ENCODE measurements at regions not wholly inside any gene's neighbourhood (a gene's known extent, or its start where the extent isn't known, plus 50 kb on each side); places are given as distances from the start of the nearest gene placed in this dataset.
"Not testable (repeated sequence)": the region's sequence is repeated elsewhere in the genome, so short reads cannot be mapped to it uniquely, and the experiment has no call there.

DNA sequence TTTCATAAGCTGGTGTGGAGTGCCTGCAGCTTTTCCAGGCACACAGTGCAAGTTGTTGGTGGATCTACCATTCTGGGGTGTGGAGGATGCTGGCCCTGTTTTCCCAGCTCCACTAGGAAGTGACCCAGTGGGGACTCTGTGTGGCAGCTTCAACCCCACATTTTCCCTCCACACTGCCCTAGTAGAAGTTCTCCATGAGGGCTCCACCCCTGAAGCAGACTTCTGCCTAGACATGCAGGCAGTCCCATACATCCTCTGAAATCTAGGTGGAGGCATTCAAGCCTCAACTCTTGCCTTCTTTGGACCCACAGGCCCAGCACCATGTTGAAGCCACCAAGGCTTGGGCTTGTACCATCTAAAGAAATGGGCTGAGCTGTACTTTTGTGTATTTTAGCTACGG, 206.2 kb upstream of the GRM7 start:
- H3K4me1 ChIP-seq: peaks cover 0 to 9% (median 0%) of the 10 kb centered on the region in 10 experiments; a peak in 2 of 20 replicates
- H3K27ac ChIP-seq: no peak overlapping the region
- no peak for TF ChIP-seq Cebpa-rat (IDR thresholded peaks at IDR 0.05)
- no peak overlapping the region for H3K9ac ChIP-seq
- H3K9me3 ChIP-seq (replicated peaks in 1 of 11): peaks cover 22 to 36% (median 29%) of the 10 kb centered on the region in 11 experiments
- no peaks in the 10 kb centered on the region for H3K27me3 ChIP-seq
- H3K4me2 ChIP-seq: no peak overlapping the region
- H3K4me3 ChIP-seq: no peak overlapping the region
- no peaks in the 10 kb centered on the region for H4K20me1 ChIP-seq
- H3K36me3 ChIP-seq: no peaks in the 10 kb centered on the region

DNA sequence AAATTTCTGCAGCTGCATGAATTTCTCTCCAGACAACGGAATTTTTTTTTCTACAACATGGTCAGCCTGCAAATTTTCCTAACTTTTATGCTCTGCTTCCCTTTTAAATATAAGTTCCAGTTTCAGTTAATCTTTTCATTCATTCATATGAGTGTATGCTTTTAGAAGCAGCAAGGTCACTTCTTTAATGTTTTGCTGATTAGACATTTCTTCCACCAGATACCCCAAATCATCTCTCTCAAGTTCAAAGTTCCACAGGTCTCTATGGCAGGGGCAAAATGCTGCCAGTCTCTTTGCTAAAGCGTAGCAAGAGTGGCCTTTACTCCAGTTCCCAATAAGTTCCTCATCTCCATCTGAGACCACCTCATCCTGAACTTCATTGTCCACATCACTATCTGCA, 205.6 kb upstream of the GRM7 start:
- Histone ChIP-seq H3K4me2 (peak overlapping the region in 1 of 11 experiments; percentile 8; a peak in 1 of 22 replicates), H3K27ac (no peak overlapping the region), H3K9ac (no peak overlapping the region), H3K27me3 (no peaks in the 10 kb centered on the region), H4K20me1 (no peaks in the 10 kb centered on the region), H3K4me1 (peaks cover 0 to 9% (median 0%) of the 10 kb centered on the region in 10 experiments; a peak in 2 of 20 replicates), H3K9me3 (replicated peaks in 1 of 11) (peaks cover 22 to 36% (median 29%) of the 10 kb centered on the region in 11 experiments), H3K4me3 (no peak overlapping the region), H3K36me3 (no peaks in the 10 kb centered on the region)
- TF ChIP-seq Cebpa-rat (IDR thresholded peaks at IDR 0.05): no peak

DNA sequence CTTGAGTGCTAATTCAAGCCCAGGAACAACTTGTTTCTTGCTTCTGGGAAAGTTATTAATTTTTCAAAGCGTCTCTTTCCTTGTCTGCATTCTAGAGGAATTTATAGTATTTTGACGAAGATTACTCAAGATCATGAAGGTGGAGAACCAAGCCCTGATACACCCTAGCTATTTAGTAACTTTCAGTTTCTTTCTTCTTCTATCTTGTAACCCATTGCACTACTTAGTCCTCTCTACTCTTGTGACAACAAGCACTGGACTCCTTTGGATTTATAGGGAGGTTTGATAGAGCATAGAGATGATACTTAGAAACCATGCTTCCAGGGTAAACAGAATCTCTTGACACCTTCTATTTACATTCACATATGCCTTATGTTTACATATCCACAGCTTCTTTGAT, 203.3 kb upstream of the GRM7 start:
- H3K4me2 ChIP-seq: no peak overlapping the region
- TF ChIP-seq Cebpa-rat (IDR thresholded peaks at IDR 0.05): no peak
- no peak overlapping the region for H3K27ac ChIP-seq
- peaks cover 22 to 46% (median 29%) of the 10 kb centered on the region in 11 experiments for H3K9me3 ChIP-seq (replicated peaks in 1 of 11)
- peaks cover 0 to 9% (median 0%) of the 10 kb centered on the region in 10 experiments; a peak in 2 of 20 replicates for H3K4me1 ChIP-seq
- H3K9ac ChIP-seq: no peak overlapping the region
- no peaks in the 10 kb centered on the region for H3K27me3 ChIP-seq
- no peaks in the 10 kb centered on the region for H3K36me3 ChIP-seq
- H4K20me1 ChIP-seq: no peaks in the 10 kb centered on the region
- no peak overlapping the region for H3K4me3 ChIP-seq

DNA sequence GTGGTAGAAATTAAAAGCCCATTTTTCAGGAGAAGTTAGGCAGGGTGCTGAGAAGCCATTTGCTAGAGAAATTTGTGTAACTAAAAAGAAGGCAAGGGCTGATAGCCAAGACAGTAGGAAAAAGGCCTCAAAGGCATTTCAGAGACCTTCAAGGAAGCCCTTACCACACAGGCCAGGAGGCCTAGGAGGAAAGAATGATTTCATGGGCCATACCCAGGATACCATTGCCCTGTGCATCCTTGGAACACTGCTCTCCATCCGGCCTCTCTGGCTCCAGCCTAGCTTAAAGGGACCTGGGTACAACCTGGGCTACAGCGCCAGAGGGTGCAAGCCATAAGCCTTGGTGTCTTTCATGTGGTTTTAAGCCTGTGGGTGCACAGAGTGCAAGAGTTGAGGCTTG, 193.6 kb upstream of the GRM7 start:
- Histone ChIP-seq H3K9ac (no peak overlapping the region), H3K36me3 (no peaks in the 10 kb centered on the region), H3K4me1 (no peaks in the 10 kb centered on the region), H3K4me3 (no peak overlapping the region), H3K27me3 (no peaks in the 10 kb centered on the region), H3K4me2 (no peak overlapping the region), H3K27ac (no peak overlapping the region), H3K9me3 (replicated peaks in 1 of 11) (peaks cover 9 to 21% (median 12%) of the 10 kb centered on the region in 11 experiments; a peak in 17 of 22 replicates), H4K20me1 (no peaks in the 10 kb centered on the region)
- TF ChIP-seq Cebpa-rat (IDR thresholded peaks at IDR 0.05): no peak

DNA sequence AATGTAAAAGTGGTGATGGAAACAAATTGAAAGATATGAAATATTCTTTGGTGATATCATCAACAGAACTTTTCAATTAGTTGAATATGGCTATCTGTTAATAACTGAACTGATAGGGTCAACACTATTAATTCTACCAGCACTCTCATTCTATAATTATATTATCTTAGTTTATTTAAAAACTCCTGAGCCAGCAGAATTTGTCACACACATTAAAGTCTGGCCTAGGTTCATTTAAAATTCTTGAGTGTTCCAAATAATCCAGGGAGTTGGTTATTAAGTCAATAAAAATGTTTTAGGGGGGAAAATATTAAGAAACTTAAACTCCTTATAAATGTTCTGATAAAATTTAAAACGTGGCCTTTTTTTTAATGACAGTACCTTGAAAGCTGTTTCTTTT, 189.6 kb upstream of the GRM7 start:
- peaks cover 9 to 17% (median 12%) of the 10 kb centered on the region in 11 experiments; a peak in 17 of 22 replicates for H3K9me3 ChIP-seq (replicated peaks in 1 of 11)
- H4K20me1 ChIP-seq: no peaks in the 10 kb centered on the region
- H3K36me3 ChIP-seq: no peaks in the 10 kb centered on the region
- H3K27me3 ChIP-seq: no peaks in the 10 kb centered on the region
- H3K27ac ChIP-seq: no peak overlapping the region
- no peak overlapping the region for H3K9ac ChIP-seq
- no peaks in the 10 kb centered on the region for H3K4me1 ChIP-seq
- no peak for TF ChIP-seq Cebpa-rat (IDR thresholded peaks at IDR 0.05)
- no peak overlapping the region for H3K4me2 ChIP-seq
- no peak overlapping the region for H3K4me3 ChIP-seq

DNA sequence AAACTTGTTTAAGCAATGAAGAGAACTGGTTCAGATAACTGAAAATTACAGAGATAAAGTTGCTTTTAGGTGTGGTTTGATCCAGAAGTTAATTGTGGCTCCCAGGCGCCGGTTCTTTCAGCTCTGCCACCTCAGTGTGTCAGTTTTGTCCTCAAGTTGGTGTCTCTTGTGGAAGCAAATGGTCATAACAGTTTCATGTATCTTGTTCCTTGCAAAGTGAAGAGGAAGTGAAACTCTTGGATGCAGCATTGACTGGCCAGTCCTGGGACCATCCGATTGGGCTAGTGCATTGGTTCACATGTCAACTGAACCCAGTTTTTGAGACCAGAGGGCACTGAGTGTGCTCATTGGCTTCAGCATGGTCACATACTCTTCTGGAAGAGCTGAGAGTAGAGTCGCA, 181.4 kb upstream of the GRM7 start:
- no peak overlapping the region for H3K4me2 ChIP-seq
- H3K36me3 ChIP-seq: no peaks in the 10 kb centered on the region
- H4K20me1 ChIP-seq: no peaks in the 10 kb centered on the region
- no peak overlapping the region for H3K9ac ChIP-seq
- H3K27me3 ChIP-seq: no peaks in the 10 kb centered on the region
- H3K4me1 ChIP-seq: no peaks in the 10 kb centered on the region; a peak in 1 of 20 replicates
- H3K27ac ChIP-seq: no peak overlapping the region
- H3K4me3 ChIP-seq: no peak overlapping the region
- no peak for TF ChIP-seq Cebpa-rat (IDR thresholded peaks at IDR 0.05)
- no peaks in the 10 kb centered on the region; a peak in 2 of 22 replicates for H3K9me3 ChIP-seq (replicated peaks in 1 of 11)

DNA sequence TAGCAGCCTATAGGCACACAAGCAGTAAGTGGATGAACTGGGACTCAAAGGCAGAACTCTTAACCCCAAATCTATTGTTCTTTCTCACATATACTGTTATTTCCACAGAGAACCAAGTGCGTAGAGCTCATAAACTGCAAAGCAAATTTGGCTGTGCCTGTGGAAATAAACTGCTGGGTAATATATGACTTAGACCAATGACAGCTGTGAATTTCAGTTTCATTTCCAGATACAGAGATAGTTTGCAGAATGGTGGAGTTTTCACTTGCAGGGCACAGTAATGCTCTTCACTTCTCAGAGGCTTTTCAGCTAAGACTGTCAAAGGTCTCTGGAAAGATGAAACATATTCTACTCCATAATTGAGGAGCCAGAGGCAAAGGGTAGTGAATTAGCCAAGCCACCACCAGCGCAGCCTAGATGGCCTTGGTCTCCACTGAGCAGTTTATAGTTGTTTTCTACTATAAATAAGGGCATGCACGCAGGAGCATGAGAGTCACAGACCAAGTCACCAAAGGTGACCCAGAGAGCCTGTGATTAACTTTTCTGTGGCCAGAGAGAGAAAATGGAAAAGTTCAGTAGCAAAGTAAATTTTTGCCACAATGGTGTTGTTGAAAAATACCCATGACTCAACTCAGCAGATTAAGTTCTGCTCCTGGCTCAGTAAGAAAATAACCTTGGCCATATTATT, 180.7 kb upstream of the GRM7 start:
- H3K9me3 ChIP-seq (replicated peaks in 1 of 11): no peaks in the 10 kb centered on the region; a peak in 2 of 22 replicates

DNA sequence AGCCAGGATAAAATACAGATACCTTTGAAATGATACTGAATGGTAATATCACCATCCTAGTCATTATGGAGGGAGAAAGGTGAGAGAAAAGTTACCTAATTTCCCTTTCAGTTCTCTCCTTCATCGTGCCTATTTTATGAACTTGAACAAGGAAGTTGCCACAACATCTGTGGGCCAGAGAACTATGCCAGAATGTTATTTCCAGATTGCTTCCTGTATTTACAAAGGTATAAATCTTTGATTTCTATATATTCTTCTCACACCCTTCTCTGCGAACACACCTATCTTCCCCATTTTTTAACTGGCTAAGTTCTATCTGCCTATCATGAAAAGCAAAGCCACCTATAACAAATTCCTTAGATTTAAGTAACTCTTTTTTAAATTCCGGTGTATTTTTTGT, 163.6 kb upstream of the GRM7 start:
- no peak for TF ChIP-seq Cebpa-rat (IDR thresholded peaks at IDR 0.05)
- Histone ChIP-seq H3K4me2 (no peak overlapping the region), H4K20me1 (no peaks in the 10 kb centered on the region), H3K27ac (no peak overlapping the region), H3K27me3 (no peaks in the 10 kb centered on the region), H3K9ac (no peak overlapping the region), H3K9me3 (replicated peaks in 1 of 11) (peaks cover 0 to 3% (median 0%) of the 10 kb centered on the region in 11 experiments; a peak in 1 of 22 replicates), H3K4me1 (no peaks in the 10 kb centered on the region), H3K4me3 (no peak overlapping the region), H3K36me3 (no peaks in the 10 kb centered on the region)

More for the DNA sequence above, 180.7 kb upstream of the GRM7 start:
- no peaks in the 10 kb centered on the region for H3K27me3 ChIP-seq
- H3K27ac ChIP-seq: no peak overlapping the region
- TF ChIP-seq Cebpa-rat (IDR thresholded peaks at IDR 0.05): no peak
- 0 out of 22 replicates have a peak overlapping the region, but pooled peaks of 1 of the 11 experiments have one; percentile 21 for H3K4me2 ChIP-seq
- no peaks in the 10 kb centered on the region for H3K36me3 ChIP-seq
- no peaks in the 10 kb centered on the region for H4K20me1 ChIP-seq
- H3K4me1 ChIP-seq: no peaks in the 10 kb centered on the region; a peak in 1 of 20 replicates
- H3K9ac ChIP-seq: no peak overlapping the region
- H3K4me3 ChIP-seq: no peak overlapping the region

DNA sequence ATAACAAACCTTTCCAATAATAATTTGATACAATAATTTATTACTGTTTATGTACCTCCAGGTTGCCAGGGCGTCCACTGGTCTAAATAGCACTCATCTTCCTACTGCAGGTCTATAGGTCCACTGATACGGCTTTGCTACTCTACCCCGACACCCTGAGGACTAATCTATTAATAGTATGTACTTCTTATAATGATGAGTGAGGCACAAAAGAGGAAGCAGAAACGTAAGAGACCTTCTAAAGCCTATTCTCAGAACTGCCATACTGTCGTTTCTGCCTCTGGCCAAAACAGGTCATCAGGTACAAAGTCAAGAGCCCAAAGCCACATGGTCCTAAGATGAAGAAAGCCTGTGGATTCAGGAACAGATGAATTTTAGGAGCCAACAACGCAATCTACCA, 163.2 kb upstream of the GRM7 start:
- Histone ChIP-seq H3K27me3 (no peaks in the 10 kb centered on the region), H3K4me1 (no peaks in the 10 kb centered on the region), H3K4me3 (no peak overlapping the region), H3K4me2 (no peak overlapping the region), H3K9ac (no peak overlapping the region), H4K20me1 (no peaks in the 10 kb centered on the region), H3K36me3 (no peaks in the 10 kb centered on the region), H3K9me3 (replicated peaks in 1 of 11) (peaks cover 0 to 3% (median 0%) of the 10 kb centered on the region in 11 experiments; a peak in 1 of 22 replicates), H3K27ac (no peak overlapping the region)
- TF ChIP-seq Cebpa-rat (IDR thresholded peaks at IDR 0.05): no peak

DNA sequence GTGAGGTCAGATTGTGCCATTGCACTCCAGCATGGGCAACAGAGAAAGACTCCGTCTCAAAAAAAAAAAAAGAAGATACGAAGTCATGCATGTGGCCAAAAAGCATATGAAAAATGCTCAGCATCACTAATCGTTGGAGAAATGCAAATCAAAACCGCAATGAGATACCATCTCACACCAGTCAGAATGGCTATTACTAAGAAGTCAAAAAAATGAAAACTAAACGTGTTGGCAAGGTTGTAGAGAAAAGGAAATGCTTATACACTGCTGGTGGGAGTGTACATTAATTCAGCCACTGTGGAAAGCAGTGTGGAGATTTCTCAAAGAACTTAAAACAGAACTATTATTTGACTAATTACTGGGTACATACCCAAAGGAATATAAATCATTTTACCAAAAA, 156.1 kb upstream of the GRM7 start:
- not testable (repeated sequence) for H3K9me3 ChIP-seq (replicated peaks in 1 of 11); H3K36me3 ChIP-seq; H3K4me2 ChIP-seq; H3K27me3 ChIP-seq; H4K20me1 ChIP-seq; H3K4me3 ChIP-seq; H3K27ac ChIP-seq; H3K4me1 ChIP-seq; H3K9ac ChIP-seq

Data from BLaER1 treated with 17β-estradiol and CSF1 and Interleukin-3, amounts not matched to agents 10 nM and 100 nM (cell line).